Astrocyte (in vitro differentiated cells and primary cell): ENCODE measurements at regions not wholly inside any gene's neighbourhood (a gene's known extent, or its start where the extent isn't known, plus 50 kb on each side); places are given as distances from the start of the nearest gene placed in this dataset.
A peak's percentile ranks its signal among the peaks of the same experiment; 100 is the strongest.

Experiments used
- DNase-seq: peaks from one replicate; pipeline ENCODE4 v3.0.0-alpha.2; 2010; ENCODE audit warnings: low read depth
- FAIRE-seq: peaks from 2 replicates; lab custom pipeline; 2011; peaks lifted over from hg19 to GRCh38; lab: Jason Lieb, UNC
- H2AFZ ChIP-seq: 2 replicates; pipeline ENCODE4 v1.6.0; 2012; ENCODE audit warnings: low read depth, low read length, inconsistent platforms
- H3K27ac ChIP-seq: 2 replicates; pipeline ENCODE4 v1.5.1; 2011; ENCODE audit warnings: low read depth, low read length, inconsistent platforms
- H3K27me3 ChIP-seq: 2 replicates; pipeline ENCODE4 v1.6.0; 2011; ENCODE audit warnings: low read length, inconsistent platforms; ENCODE audit not compliant: insufficient read depth
- H3K36me3 ChIP-seq: 2 replicates; pipeline ENCODE4 v1.5.1; 2011; ENCODE audit warnings: low read length, inconsistent platforms; ENCODE audit not compliant: insufficient read depth
- H3K4me1 ChIP-seq: 2 replicates; pipeline ENCODE4 v1.5.1; 2011; ENCODE audit warnings: low read length, inconsistent platforms; ENCODE audit not compliant: insufficient read depth
- H3K4me2 ChIP-seq: 2 replicates; pipeline ENCODE4 v1.6.0; 2012; ENCODE audit warnings: low read length, inconsistent platforms
- H3K4me3 ChIP-seq: 2 replicates; pipeline ENCODE4 v1.5.1; 2011; ENCODE audit warnings: low read depth, mild to moderate bottlenecking, low read length, inconsistent platforms; ENCODE audit not compliant: insufficient read depth
- H3K79me2 ChIP-seq: 2 replicates; pipeline ENCODE4 v1.6.0; 2012; ENCODE audit warnings: mild to moderate bottlenecking, low read length, inconsistent platforms; ENCODE audit not compliant: insufficient read depth
- H3K9ac ChIP-seq: 2 replicates; pipeline ENCODE4 v1.6.0; 2012; ENCODE audit warnings: mild to moderate bottlenecking, low read length, inconsistent platforms
- H3K9me3 ChIP-seq: 2 replicates; pipeline ENCODE4 v1.5.1; 2012; ENCODE audit warnings: low read depth, mild to moderate bottlenecking, low read length, inconsistent platforms; ENCODE audit not compliant: insufficient read depth
- H4K20me1 ChIP-seq: 2 replicates; pipeline ENCODE4 v1.6.0; 2012; ENCODE audit warnings: low read length, inconsistent platforms; ENCODE audit not compliant: insufficient read depth
- H3K27ac Mint-ChIP-seq: one replicate; pipeline ENCODE4 v1.8.0; 2021; ENCODE audit warnings: mild to moderate bottlenecking, mixed read lengths; ENCODE audit not compliant: unreplicated experiment
- H3K27me3 Mint-ChIP-seq: one replicate; pipeline ENCODE4 v1.8.0; 2021; ENCODE audit warnings: low read depth, mixed read lengths; ENCODE audit not compliant: unreplicated experiment
- H3K36me3 Mint-ChIP-seq: one replicate; pipeline ENCODE4 v1.8.0; 2021; ENCODE audit warnings: low read depth, mixed read lengths; ENCODE audit not compliant: unreplicated experiment
- H3K4me1 Mint-ChIP-seq: one replicate; pipeline ENCODE4 v1.8.0; 2021; ENCODE audit warnings: low read depth, mixed read lengths; ENCODE audit not compliant: unreplicated experiment
- H3K4me3 Mint-ChIP-seq: one replicate; pipeline ENCODE4 v1.8.0; 2021; ENCODE audit warnings: mild to moderate bottlenecking, moderate library complexity, mixed read lengths; ENCODE audit not compliant: unreplicated experiment
- H3K9me3 Mint-ChIP-seq: one replicate; pipeline ENCODE4 v1.8.0; 2021; ENCODE audit warnings: mild to moderate bottlenecking, mixed read lengths; ENCODE audit not compliant: unreplicated experiment
- CTCF ChIP-seq: IDR thresholded peaks from 2 replicates; pipeline ENCODE4 v1.5.1; 2011; ENCODE audit warnings: low read depth, mild to moderate bottlenecking, inconsistent platforms, low read length, moderate library complexity; ENCODE audit not compliant: insufficient read depth
- EZH2 ChIP-seq: IDR thresholded peaks from 2 replicates; pipeline ENCODE4 v1.6.1; 2012; ENCODE audit warnings: mild to moderate bottlenecking, low read length, inconsistent platforms; ENCODE audit not compliant: insufficient read depth

- Mint-ChIP-seq H3K9me3 (no peaks in the 10 kb centered on the region), H3K27me3 (peaks cover 4% of the 10 kb centered on the region), H3K27ac (no peak overlapping the region), H3K36me3 (no peaks in the 10 kb centered on the region), H3K4me1 (peaks cover 2% of the 10 kb centered on the region), H3K4me3 (no peak overlapping the region)
- FAIRE-seq = no peak
- H3K36me3 ChIP-seq = no peaks in the 10 kb centered on the region
- H3K4me3 ChIP-seq = no peak overlapping the region
- H3K79me2 ChIP-seq = no peaks in the 10 kb centered on the region
- H4K20me1 ChIP-seq = no peaks in the 10 kb centered on the region
- DNase-seq = no peak
- H3K27ac ChIP-seq = peak overlapping the region; percentile 51
- no peak for TF ChIP-seq CTCF
- no peak for TF ChIP-seq EZH2
- H3K9me3 ChIP-seq = no peaks in the 10 kb centered on the region
- H2AFZ ChIP-seq = peak overlapping the region; percentile 81
- no peaks in the 10 kb centered on the region for H3K27me3 ChIP-seq
- H3K4me2 ChIP-seq = peak overlapping the region; percentile 72
- no peak overlapping the region for H3K9ac ChIP-seq
- H3K4me1 ChIP-seq = peaks cover 16% of the 10 kb centered on the region
Measured at GRCh38 chr16:73171901-73172240, 123.9 kb upstream of the ZFHX3 start.

GRCh38 chr16:73171380-73171779 lies 123.5 kb upstream of the ZFHX3 start:
- no peak overlapping the region for H3K27ac Mint-ChIP-seq
- H3K36me3 Mint-ChIP-seq = no peaks in the 10 kb centered on the region
- peaks cover 2% of the 10 kb centered on the region for H3K4me1 Mint-ChIP-seq
- no peak overlapping the region for H3K4me3 ChIP-seq
- H3K27me3 ChIP-seq = no peaks in the 10 kb centered on the region
- TF ChIP-seq CTCF (no peak), EZH2 (no peak)
- no peaks in the 10 kb centered on the region for H3K9me3 ChIP-seq
- H3K9me3 Mint-ChIP-seq = no peaks in the 10 kb centered on the region
- no peaks in the 10 kb centered on the region for H3K79me2 ChIP-seq
- H3K9ac ChIP-seq = no peak overlapping the region
- H3K36me3 ChIP-seq = no peaks in the 10 kb centered on the region
- no peak for DNase-seq
- peaks cover 16% of the 10 kb centered on the region for H3K4me1 ChIP-seq
- FAIRE-seq = no peak
- H2AFZ ChIP-seq = no peak overlapping the region
- no peak overlapping the region for H3K4me3 Mint-ChIP-seq
- no peak overlapping the region for H3K4me2 ChIP-seq
- no peak overlapping the region for H3K27ac ChIP-seq
- peaks cover 4% of the 10 kb centered on the region for H3K27me3 Mint-ChIP-seq
- no peaks in the 10 kb centered on the region for H4K20me1 ChIP-seq

- peaks cover 4% of the 10 kb centered on the region for H3K27me3 Mint-ChIP-seq
- Histone ChIP-seq H4K20me1 (no peaks in the 10 kb centered on the region), H3K9me3 (no peaks in the 10 kb centered on the region), H3K27me3 (no peaks in the 10 kb centered on the region), H3K4me3 (no peak overlapping the region), H2AFZ (no peak overlapping the region), H3K36me3 (no peaks in the 10 kb centered on the region), H3K27ac (no peak overlapping the region), H3K9ac (no peak overlapping the region), H3K79me2 (no peaks in the 10 kb centered on the region), H3K4me2 (no peak overlapping the region), H3K4me1 (peaks cover 16% of the 10 kb centered on the region)
- no peak overlapping the region for H3K4me3 Mint-ChIP-seq
- no peaks in the 10 kb centered on the region for H3K9me3 Mint-ChIP-seq
- H3K27ac Mint-ChIP-seq = no peak overlapping the region
- no peaks in the 10 kb centered on the region for H3K36me3 Mint-ChIP-seq
- TF ChIP-seq EZH2 = no peak
- no peak for TF ChIP-seq CTCF
- FAIRE-seq (no peak), DNase-seq (no peak)
- H3K4me1 Mint-ChIP-seq = peaks cover 2% of the 10 kb centered on the region
Measured at GRCh38 chr16:73170612-73171038, 122.7 kb upstream of the ZFHX3 start.
